ENCODE measurements at regions not wholly inside any gene's neighbourhood (a gene's known extent, or its start where the extent isn't known, plus 50 kb on each side); places are given as distances from the start of the nearest gene placed in this dataset.
"Not testable (repeated sequence)": the region's sequence is repeated elsewhere in the genome, so short reads cannot be mapped to it uniquely, and the experiment has no call there.

DNA sequence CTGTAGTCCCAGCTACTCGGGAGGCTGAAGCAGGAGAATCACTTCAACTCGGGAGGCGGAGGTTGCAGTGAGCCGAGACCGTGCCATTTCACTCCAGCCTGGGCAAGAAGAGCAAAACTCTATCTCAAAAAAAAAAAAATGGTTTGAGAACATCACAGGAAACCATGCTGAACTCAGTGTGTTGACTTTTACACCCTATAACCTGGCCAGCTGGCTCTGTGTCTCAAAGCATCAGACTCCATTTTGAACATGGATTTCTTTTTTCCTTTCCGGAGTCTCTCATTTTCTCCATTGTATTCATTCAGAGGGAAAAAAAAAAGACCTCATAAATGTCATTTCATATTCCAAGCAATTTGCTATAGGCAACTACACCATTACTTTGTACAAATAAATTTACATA is 63.2 kb upstream of the FOXN3 start:
- peaks cover 32% of the 10 kb centered on the region for H3K4me1 Mint-ChIP-seq (ENCODE audit: low read depth)

DNA sequence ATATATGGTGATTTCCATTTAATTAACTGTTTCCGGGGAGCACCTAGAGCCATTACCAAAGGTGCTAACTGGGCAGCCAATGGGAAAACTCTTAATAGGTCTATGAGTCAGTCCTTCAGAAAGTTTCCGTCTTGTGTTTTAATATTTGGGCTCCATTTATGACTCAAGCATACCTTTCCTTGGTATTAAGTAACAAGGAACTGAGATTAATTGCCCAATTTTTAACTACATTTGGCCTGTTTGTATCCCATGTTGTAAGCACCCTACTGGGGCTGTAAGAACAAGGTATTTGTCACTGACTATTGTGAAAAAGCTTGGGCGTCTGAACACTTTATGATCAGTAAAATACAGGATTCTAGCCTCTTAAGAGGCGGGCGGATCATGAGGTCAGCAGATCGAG is 62.8 kb upstream of the FOXN3 start:
- H3K27ac Mint-ChIP-seq, result peak overlapping the region; percentile 18
- peaks cover 4% of the 10 kb centered on the region for H3K9me3 Mint-ChIP-seq
- peaks cover 29% of the 10 kb centered on the region for H3K4me1 Mint-ChIP-seq (ENCODE audit: low read depth)
- peaks cover 45% of the 10 kb centered on the region for H3K36me3 Mint-ChIP-seq (ENCODE audit: low read depth)
- DNase-seq, result no peak
- H3K4me3 Mint-ChIP-seq, result no peak overlapping the region
- H3K27me3 Mint-ChIP-seq, result no peaks in the 10 kb centered on the region

More for the DNA sequence above, 63.2 kb upstream of the FOXN3 start:
- no peak for DNase-seq
- Mint-ChIP-seq H3K4me3 (no peak overlapping the region), H3K27ac (peak overlapping the region; percentile 18), H3K9me3 (peaks cover 4% of the 10 kb centered on the region), H3K27me3 (no peaks in the 10 kb centered on the region), H3K36me3 (ENCODE audit: low read depth) (peaks cover 47% of the 10 kb centered on the region)

- H3K4me1 Mint-ChIP-seq (ENCODE audit: low read depth), result peaks cover 33% of the 10 kb centered on the region
- no peak for DNase-seq
- H3K4me3 Mint-ChIP-seq, result no peak overlapping the region
- peak overlapping the region; percentile 15 for H3K27ac Mint-ChIP-seq
- no peaks in the 10 kb centered on the region for H3K27me3 Mint-ChIP-seq
- H3K36me3 Mint-ChIP-seq (ENCODE audit: low read depth), result peaks cover 45% of the 10 kb centered on the region
- peaks cover 4% of the 10 kb centered on the region for H3K9me3 Mint-ChIP-seq
These were observed 60.4 kb upstream of the FOXN3 start for GRCh38 chr14:89477391-89477790.

DNA sequence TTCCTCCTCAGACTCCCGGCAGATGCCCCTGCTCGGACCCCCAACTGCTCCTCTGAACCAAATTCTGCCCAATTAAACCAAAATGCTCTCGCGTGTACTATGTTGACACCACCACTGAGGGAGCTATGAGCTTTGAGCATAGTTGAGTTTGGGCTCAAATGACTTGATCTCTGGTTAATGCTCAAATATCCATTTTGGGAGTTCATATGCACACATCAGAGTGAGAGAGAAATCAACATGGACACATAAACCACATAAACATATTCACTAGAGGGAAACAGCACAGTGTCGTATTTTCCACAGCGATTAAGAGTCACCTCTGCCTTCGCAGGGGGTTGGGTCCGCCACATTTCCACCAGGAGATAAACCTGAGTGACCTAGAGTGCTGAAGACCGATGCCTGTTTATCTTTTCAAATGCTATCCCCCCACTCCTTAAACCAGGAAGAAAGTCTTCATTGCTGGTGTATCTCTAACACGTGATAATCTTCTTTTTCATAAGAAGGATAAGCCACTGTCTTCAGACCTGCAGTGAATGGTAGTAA is 59.4 kb upstream of the FOXN3 start:
- H3K4me1 Mint-ChIP-seq (ENCODE audit: low read depth), result peaks cover 37% of the 10 kb centered on the region
- H3K27me3 Mint-ChIP-seq, result no peaks in the 10 kb centered on the region
- H3K27ac Mint-ChIP-seq, result peak overlapping the region; percentile 52
- DNase-seq, result no peak
- peaks cover 4% of the 10 kb centered on the region for H3K9me3 Mint-ChIP-seq
- H3K36me3 Mint-ChIP-seq (ENCODE audit: low read depth), result peaks cover 43% of the 10 kb centered on the region
- no peak overlapping the region for H3K4me3 Mint-ChIP-seq

DNA sequence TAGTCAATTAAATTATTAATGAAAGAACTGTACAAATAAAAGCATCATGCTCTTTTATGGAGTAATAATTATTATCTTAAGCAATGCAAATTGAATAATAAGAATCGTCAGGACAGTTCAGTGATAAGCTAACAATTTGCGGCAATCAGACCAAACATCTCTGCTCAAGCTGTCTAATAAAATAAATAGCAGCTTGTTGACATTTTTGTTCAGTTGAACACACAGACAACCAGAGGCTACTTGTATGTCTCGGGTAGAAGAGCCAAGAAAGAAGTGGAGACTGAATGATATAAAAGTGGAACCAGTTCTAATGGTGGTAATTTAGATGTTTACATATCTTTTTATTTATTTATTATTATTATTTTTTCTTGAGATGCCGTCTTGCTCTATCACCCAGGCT is 57.4 kb upstream of the FOXN3 start:
- peaks cover 47% of the 10 kb centered on the region for H3K4me1 Mint-ChIP-seq (ENCODE audit: low read depth)
- H3K36me3 Mint-ChIP-seq (ENCODE audit: low read depth), result peaks cover 35% of the 10 kb centered on the region
- no peaks in the 10 kb centered on the region for H3K27me3 Mint-ChIP-seq
- H3K9me3 Mint-ChIP-seq, result peaks cover 4% of the 10 kb centered on the region
- no peak for DNase-seq
- H3K27ac Mint-ChIP-seq, result no peak overlapping the region
- no peak overlapping the region for H3K4me3 Mint-ChIP-seq

DNA sequence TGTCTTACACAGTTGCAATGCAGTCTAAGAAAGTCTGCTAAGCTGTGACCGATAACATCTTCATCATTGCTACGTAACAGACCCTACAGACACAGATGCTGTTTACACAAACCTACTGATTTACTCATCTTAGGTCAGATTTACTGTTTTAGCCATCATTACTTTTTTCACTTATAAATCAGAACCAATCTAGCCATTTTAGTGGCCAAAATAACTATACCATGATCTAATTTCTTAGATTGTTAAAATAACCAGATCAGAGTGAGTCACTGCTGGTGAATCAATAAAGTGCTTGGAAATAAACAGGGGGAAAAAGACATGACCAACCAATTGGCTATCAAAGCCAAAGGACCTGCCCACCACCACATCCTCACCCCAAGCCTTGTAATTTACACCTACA is 57.0 kb upstream of the FOXN3 start:
- Mint-ChIP-seq H3K27ac (no peak overlapping the region), H3K36me3 (ENCODE audit: low read depth) (peaks cover 32% of the 10 kb centered on the region), H3K4me1 (ENCODE audit: low read depth) (peaks cover 48% of the 10 kb centered on the region), H3K9me3 (peaks cover 4% of the 10 kb centered on the region), H3K4me3 (no peak overlapping the region), H3K27me3 (no peaks in the 10 kb centered on the region)
- DNase-seq, result no peak

GRCh38 chr14:89473569-89473968 is 56.5 kb upstream of the FOXN3 start:
- H3K4me3 Mint-ChIP-seq, result no peak overlapping the region
- H3K9me3 Mint-ChIP-seq, result peaks cover 4% of the 10 kb centered on the region
- H3K36me3 Mint-ChIP-seq (ENCODE audit: low read depth), result peaks cover 30% of the 10 kb centered on the region
- no peaks in the 10 kb centered on the region for H3K27me3 Mint-ChIP-seq
- no peak overlapping the region for H3K27ac Mint-ChIP-seq
- DNase-seq, result no peak
- H3K4me1 Mint-ChIP-seq (ENCODE audit: low read depth), result peaks cover 53% of the 10 kb centered on the region

DNA sequence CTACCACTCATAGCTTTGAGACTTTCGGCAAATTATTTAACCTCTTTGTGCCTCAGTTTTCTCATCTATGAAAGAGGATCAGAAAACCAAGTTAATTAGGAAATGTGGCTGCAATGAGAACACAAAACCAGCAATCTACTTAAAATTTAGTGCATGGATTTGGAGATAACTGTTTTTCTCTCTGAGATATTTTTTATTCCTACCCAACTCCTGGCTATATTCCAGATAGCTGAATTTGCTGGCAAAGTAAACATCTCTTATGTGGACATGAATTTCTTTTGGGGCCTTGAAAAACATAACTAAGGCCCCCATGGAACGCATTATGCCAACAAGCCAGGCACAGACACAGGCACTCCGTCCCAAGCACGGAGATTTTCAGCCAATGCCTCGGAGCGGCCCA is 53.4 kb upstream of the FOXN3 start:
- Mint-ChIP-seq H3K27ac (no peak overlapping the region), H3K4me1 (ENCODE audit: low read depth) (peaks cover 53% of the 10 kb centered on the region), H3K9me3 (no peaks in the 10 kb centered on the region), H3K4me3 (no peak overlapping the region), H3K27me3 (no peaks in the 10 kb centered on the region), H3K36me3 (ENCODE audit: low read depth) (peaks cover 29% of the 10 kb centered on the region)
- no peak for DNase-seq

- peak overlapping the region; percentile 26 for H3K27ac Mint-ChIP-seq
- no peaks in the 10 kb centered on the region for H3K27me3 Mint-ChIP-seq
- DNase-seq, result no peak
- peaks cover 54% of the 10 kb centered on the region for H3K4me1 Mint-ChIP-seq (ENCODE audit: low read depth)
- no peak overlapping the region for H3K4me3 Mint-ChIP-seq
- H3K36me3 Mint-ChIP-seq (ENCODE audit: low read depth), result peaks cover 35% of the 10 kb centered on the region
- H3K9me3 Mint-ChIP-seq, result no peaks in the 10 kb centered on the region
These were observed 52.5 kb upstream of the FOXN3 start for GRCh38 chr14:89469210-89470198.

DNA sequence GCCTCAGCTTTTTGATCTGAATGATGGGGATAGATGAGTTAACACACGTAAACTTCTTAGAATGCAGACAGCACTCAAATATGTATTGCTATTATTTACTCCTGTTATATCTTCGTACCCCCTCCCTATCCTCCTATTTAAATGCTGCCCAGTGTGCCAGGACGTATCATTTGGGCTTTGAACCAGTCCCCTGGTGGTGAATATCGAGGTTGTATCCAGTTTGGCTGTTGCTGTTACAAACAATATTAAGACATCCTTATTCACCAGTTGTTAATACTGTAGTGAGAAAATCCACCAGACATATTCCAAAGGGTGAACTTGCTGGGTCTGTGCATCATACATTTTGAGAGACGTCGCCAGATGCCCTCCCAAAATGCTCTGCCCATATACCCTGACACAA is 51.5 kb upstream of the FOXN3 start:
- Mint-ChIP-seq H3K4me3 (no peak overlapping the region), H3K27me3 (no peaks in the 10 kb centered on the region), H3K36me3 (ENCODE audit: low read depth) (peaks cover 32% of the 10 kb centered on the region), H3K27ac (peak overlapping the region; percentile 59), H3K4me1 (ENCODE audit: low read depth) (peaks cover 51% of the 10 kb centered on the region), H3K9me3 (no peaks in the 10 kb centered on the region)
- DNase-seq, result no peak

- not testable (repeated sequence) for DNase-seq, H3K27ac Mint-ChIP-seq, H3K4me3 Mint-ChIP-seq, H3K27me3 Mint-ChIP-seq, H3K9me3 Mint-ChIP-seq
- peaks cover 51% of the 10 kb centered on the region for H3K4me1 Mint-ChIP-seq (ENCODE audit: low read depth)
- peaks cover 27% of the 10 kb centered on the region for H3K36me3 Mint-ChIP-seq (ENCODE audit: low read depth)
These were observed 51.0 kb upstream of the FOXN3 start for GRCh38 chr14:89468030-89468429.

- H3K4me1 Mint-ChIP-seq (ENCODE audit: low read depth), result peaks cover 56% of the 10 kb centered on the region
- DNase-seq, result no peak
- peak overlapping the region; percentile 82 for H3K27ac Mint-ChIP-seq
- H3K36me3 Mint-ChIP-seq (ENCODE audit: low read depth), result peaks cover 27% of the 10 kb centered on the region
- H3K4me3 Mint-ChIP-seq, result no peak overlapping the region
- no peaks in the 10 kb centered on the region for H3K27me3 Mint-ChIP-seq
- no peaks in the 10 kb centered on the region for H3K9me3 Mint-ChIP-seq
These were observed 49.9 kb upstream of the FOXN3 start for GRCh38 chr14:89466944-89467343.
